Stimulated activated CD4-positive, alpha-beta T cell treated with anti-CD3 and anti-CD28 coated beads, Interleukin-1b, Interleukin-23, amount 100 ng/mL, for 24 hours (primary cell): ENCODE measurements at regions not wholly inside any gene's neighbourhood (a gene's known extent, or its start where the extent isn't known, plus 50 kb on each side); places are given as distances from the start of the nearest gene placed in this dataset.
"Not testable (repeated sequence)": the region's sequence is repeated elsewhere in the genome, so short reads cannot be mapped to it uniquely, and the experiment has no call there.

Experiments used
- DNase-seq, 4 experiments: peaks; one replicate each; pipeline ENCODE4 v3.0.0-alpha.2; 2020; ENCODE audit warnings: low read depth in 4 of 4, low spot score in 1 of 4

GRCh38 chr1:98294127-98294526, 367.4 kb upstream of the SNX7 start:
- DNase-seq: no peak

- no peak for DNase-seq
These were observed 368.5 kb upstream of the SNX7 start for GRCh38 chr1:98292994-98293393.

- DNase-seq: no peak
These were observed 368.5 kb upstream of the DPYD start for GRCh38 chr1:98289311-98289710.

GRCh38 chr1:98288494-98288893, 367.7 kb upstream of the DPYD start:
- DNase-seq: no peak

DNA sequence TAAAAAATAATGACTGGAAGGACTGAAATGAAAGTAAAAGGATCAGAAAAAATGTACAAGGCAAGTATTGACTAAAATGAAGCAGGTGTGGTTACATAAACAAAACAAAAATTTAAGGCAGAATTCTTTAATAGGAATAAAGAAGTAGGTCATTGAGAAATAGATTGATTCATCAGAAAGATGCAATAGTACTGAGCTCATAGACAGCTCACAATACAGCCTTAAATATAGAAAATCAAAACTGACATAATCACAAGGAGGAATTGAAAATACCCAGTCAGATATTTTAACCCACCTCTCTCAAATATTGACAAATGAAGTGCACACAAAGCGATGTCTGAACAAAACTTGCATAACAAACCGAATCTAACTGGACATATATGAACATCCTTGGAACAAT, 366.8 kb upstream of the DPYD start:
- DNase-seq: no peak

DNA sequence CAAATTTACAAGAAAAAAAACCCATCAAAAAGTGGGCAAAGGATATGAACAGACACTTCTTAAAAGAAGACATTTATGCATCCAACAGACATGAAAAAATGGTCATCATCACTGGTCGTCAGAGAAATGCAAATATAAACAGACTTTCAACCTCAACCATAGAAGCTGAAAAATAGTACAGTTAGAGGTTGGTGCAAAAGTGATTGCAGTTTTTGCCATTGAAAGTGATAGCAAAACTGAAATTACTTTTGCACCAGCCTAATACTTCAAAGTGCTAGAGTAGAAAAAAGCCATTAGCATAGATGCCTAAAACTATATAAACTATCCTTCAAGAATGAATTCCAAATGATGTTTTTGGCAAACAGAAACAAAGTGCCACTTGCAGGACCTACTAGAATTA, 365.8 kb upstream of the DPYD start:
- DNase-seq: no peak

- DNase-seq: not testable (repeated sequence)
These were observed 364.5 kb upstream of the DPYD start for GRCh38 chr1:98285286-98285685.

- no peak for DNase-seq
These were observed 359.2 kb upstream of the DPYD start for GRCh38 chr1:98280049-98280448.

DNA sequence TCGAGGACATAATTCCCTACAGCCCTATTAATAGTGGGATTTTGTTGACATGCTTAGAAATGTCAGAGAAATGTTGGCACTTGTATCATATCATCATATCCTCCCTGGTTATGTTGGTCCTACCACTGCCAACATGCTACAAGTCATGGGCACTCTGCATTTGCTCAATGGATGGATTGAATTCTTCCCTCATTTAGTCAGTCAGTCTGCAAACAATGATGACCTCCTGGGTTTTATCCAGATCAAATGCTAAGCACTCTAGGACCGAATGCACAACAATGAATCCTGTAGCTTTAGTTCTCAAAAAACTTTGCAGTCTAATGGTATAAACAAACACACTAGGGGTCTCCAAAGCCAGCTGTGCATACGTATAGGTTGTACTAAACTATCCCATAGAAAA, 357.2 kb upstream of the DPYD start:
- no peak for DNase-seq

DNA sequence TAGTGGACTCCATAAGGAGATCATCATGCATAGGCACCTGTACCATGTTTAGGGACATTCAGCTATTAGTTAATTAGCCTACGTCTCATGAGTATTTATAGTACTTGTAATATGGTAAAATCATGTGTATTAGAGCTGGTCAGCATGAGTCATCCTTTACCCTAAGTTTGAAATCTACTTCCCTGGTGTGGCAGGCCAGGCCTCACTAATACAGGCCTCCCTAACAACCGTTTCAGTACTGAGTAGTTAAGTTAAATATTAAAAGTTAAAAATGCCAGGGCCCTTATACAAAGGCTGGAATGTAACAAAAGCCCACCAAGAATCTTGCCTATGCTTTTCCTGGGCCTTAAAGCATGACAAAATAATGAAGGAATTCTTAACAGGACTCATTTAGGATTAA, 356.3 kb upstream of the DPYD start:
- no peak for DNase-seq

DNA sequence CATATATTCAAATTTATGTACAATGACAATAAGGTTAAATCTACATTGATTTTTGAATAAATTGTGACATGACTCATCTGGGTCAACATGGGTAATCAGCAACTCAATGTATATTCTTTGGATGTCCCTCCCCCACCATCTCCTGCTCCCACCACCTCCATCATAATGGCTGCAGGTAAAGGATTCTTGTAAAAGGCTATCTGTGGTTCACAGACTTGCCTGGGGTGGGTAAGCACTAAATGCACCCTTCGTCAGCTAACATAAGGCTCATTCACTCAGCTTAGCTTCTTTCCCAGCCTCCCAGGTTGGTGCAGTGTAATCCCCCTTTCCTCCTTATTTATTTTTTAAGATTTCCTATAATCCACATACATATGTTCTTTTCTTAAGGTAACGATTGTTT, 355.7 kb upstream of the DPYD start:
- DNase-seq: no peak

DNA sequence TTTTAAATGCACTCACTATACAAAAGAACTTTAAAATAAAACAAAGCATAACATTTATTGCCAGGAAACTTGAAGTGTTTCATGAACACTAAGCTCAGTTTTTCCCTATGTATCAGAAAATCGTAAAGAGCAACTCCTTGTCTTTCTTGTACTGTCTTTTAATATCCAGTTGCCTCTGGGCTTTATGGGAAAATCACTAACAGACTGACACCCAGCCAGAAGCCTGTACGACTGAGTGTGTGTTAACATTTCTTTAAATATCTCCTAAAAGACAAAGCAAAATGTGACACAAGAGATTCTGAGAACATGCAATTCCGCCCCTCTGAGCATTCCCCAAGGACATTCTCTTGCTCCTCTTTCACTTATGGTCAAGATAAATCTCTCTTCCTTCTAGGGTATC, 347.5 kb upstream of the DPYD start:
- DNase-seq: no peak

- DNase-seq: no peak
These were observed 346.6 kb upstream of the DPYD start for GRCh38 chr1:98267423-98267822.

- DNase-seq: no peak
These were observed 343.9 kb upstream of the DPYD start for GRCh38 chr1:98264727-98265126.

DNA sequence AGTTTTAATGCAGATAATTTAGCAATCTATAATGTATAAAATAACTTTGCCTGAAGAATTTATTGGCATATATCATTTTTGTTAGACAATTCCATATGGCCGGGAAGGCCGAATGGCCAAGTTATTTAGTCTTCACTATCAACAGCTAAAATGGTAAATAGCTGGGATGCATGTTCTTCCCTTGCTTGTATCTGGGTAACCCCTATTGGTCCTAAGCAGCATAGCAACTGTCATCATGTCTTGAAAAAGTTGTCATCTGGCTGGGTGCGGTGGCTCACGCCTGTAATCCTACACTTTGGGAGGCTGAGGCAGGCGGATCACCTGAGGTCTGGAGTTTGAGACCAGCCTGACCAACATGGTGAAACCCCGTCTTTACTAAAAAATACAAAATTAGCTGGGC, 340.0 kb upstream of the DPYD start:
- no peak for DNase-seq

DNA sequence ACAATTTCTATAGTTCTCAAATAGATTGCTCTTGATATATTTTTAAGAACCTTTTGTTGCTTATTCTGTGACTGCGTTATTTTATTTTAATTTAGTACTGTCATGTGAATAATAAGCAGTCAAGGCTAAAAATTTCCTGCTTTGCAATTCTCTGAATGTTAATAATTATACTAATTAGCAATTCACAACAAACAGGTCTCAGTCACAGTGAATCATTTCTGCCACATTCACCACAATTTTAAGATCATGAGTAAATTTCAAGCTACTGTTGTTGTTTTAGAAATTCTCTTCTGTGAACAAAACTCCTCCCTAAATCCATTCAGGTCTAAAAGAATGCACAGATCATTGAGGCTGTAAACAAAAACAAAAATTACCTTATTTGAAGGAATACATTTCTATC, 339.6 kb upstream of the DPYD start:
- no peak for DNase-seq

DNA sequence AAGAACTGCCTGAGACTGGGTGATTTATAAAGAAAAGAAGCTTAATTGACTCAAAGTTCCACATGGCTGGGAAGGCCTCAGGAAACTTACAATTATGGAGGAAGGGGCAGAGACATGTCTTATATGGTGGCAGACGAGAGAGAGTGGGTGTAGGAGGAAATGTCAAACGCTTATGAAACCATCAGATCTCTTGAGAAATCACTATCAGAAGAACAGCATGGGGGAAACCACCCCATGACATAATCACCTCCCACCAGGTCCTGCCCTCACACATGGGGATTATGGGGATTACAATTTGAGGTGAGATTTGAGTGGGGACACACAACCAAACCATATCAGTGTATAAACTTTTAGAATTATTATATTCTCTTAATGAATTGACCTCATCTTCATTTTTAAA, 335.9 kb upstream of the DPYD start:
- no peak for DNase-seq

- DNase-seq: no peak
These were observed 332.3 kb upstream of the DPYD start for GRCh38 chr1:98253145-98253544.

- DNase-seq: no peak
These were observed 330.7 kb upstream of the DPYD start for GRCh38 chr1:98251497-98251896.

- DNase-seq: no peak
These were observed 311.8 kb upstream of the DPYD start for GRCh38 chr1:98232678-98233077.

DNA sequence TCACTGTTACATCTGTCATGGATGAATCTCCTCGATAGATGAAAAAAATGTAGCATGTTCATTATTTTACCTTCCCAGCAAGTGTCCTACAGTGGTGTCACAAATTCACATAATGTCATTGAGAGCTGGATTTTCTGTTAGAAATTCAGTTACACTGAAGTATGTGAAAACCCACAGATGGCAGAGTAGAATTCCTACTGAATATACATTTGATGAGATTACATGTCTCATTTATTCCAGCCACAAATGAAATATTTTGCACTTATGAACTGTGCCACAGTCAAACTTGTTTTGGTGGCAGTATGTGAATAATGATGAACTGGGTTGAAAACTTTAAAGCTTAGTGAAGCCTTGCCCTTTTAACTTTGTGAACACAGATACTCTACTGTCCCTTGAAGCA, 301.9 kb upstream of the DPYD start:
- DNase-seq: no peak

- DNase-seq: no peak
These were observed 301.1 kb upstream of the DPYD start for GRCh38 chr1:98221923-98222322.

- DNase-seq: no peak
These were observed 296.8 kb upstream of the DPYD start for GRCh38 chr1:98217601-98218000.

DNA sequence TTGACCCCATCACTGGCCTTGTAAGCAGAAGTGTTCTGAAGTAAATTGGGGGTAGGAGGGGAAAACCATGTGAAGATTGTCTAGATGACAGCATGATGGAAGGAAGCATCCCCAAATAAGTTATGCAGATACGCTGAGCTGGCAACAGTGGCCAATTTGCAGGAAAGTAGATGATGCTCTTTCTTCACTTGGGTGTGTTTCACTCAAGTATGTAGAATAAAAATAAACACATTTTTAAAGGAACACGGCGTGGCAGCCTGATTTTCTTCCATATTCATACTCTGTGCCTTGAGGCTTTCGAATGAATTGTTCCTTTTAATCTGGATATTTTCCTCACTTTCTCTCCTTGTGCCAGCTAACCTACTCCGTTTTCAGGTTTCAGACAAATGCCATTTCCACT, 295.5 kb upstream of the DPYD start:
- DNase-seq: no peak
